ENCODE measurements at regions not wholly inside any gene's neighbourhood (a gene's known extent, or its start where the extent isn't known, plus 50 kb on each side); places are given as distances from the start of the nearest gene placed in this dataset.

- Histone ChIP-seq H3K27ac (no peak overlapping the region), H3K4me3 (no peak overlapping the region), H3K27me3 (no peaks in the 10 kb centered on the region), H3K9me3 (no peaks in the 10 kb centered on the region), H3K4me1 (no peaks in the 10 kb centered on the region), H3K36me3 (no peaks in the 10 kb centered on the region)
- TF ChIP-seq CTCF (IDR thresholded peaks at IDR 0.05) = no peak
- TF ChIP-seq POLR2A (IDR thresholded peaks at IDR 0.05) = no peak
- DNase-seq = no peak
- intact Hi-C loops (cut with DNase I; ENCODE audit: low total_unique reads) = no loop called here
These were observed 185.1 kb downstream of the INHBA start for GRCh38 chr7:41517771-41518170.

- H3K27me3 ChIP-seq = no peaks in the 10 kb centered on the region
- no peak overlapping the region for H3K4me3 ChIP-seq
- no peaks in the 10 kb centered on the region for H3K4me1 ChIP-seq
- H3K36me3 ChIP-seq = no peaks in the 10 kb centered on the region
- no peak for TF ChIP-seq POLR2A (IDR thresholded peaks at IDR 0.05)
- no peak for TF ChIP-seq CTCF (IDR thresholded peaks at IDR 0.05)
- no peak overlapping the region for H3K27ac ChIP-seq
- intact Hi-C loops (cut with DNase I; ENCODE audit: low total_unique reads) = no loop called here
- DNase-seq = no peak
- H3K9me3 ChIP-seq = no peaks in the 10 kb centered on the region
These were observed 194.1 kb downstream of the INHBA start for GRCh38 chr7:41508755-41509154.

- Histone ChIP-seq H3K36me3 (no peaks in the 10 kb centered on the region), H3K27ac (no peak overlapping the region), H3K4me1 (no peaks in the 10 kb centered on the region), H3K9me3 (no peaks in the 10 kb centered on the region), H3K27me3 (no peaks in the 10 kb centered on the region), H3K4me3 (no peak overlapping the region)
- intact Hi-C loops (cut with DNase I; ENCODE audit: low total_unique reads) = no loop called here
- TF ChIP-seq CTCF (IDR thresholded peaks at IDR 0.05) (no peak), POLR2A (IDR thresholded peaks at IDR 0.05) (no peak)
- no peak for DNase-seq
These were observed 195.1 kb downstream of the INHBA start for GRCh38 chr7:41507686-41508268.

DNA sequence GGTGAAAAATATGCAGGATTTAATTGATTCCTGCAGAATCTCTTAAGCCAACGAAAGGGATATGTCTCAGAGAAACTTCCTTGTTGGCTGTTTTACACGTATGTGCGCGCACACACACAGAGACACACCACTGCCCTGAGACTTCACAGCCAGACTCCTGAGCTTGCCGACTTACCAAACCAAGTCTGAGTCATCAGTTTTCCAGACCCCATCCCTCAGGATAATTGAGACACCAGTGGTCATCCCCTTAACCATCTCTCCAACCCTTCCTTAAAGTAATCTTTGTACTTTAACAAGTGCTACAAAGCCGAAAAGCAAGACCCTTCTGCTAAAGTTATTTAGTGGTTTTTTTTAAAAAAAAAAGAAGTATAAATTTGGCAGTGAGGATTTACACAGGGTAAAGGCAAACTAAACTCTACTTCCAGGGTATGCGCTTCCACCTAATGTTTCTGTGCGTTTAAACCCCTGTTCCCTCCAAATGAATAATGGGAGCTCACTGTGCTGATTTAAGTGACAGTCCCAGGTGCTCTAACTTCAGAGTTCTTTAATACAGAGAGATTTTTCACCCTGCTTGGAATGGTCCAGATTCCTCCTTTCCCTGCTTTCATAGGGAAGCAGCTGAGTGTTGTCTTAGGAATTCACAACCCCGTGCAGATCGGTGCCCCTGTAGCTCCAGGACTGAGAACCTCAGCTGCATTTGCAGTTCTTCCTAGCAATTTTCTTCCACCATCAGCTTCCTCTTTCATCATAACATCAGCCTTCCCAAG is 198.5 kb downstream of the INHBA start:
- intact Hi-C loops (cut with DNase I; ENCODE audit: low total_unique reads) = no loop called here
- Histone ChIP-seq H3K27me3 (no peaks in the 10 kb centered on the region), H3K9me3 (no peaks in the 10 kb centered on the region), H3K27ac (no peak overlapping the region), H3K4me3 (no peak overlapping the region), H3K36me3 (no peaks in the 10 kb centered on the region), H3K4me1 (no peaks in the 10 kb centered on the region)
- no peak for DNase-seq
- TF ChIP-seq CTCF (IDR thresholded peaks at IDR 0.05) (no peak), POLR2A (IDR thresholded peaks at IDR 0.05) (no peak)

GRCh38 chr7:41503438-41503837 is 199.5 kb downstream of the INHBA start:
- no peak overlapping the region for H3K4me3 ChIP-seq
- no peak for DNase-seq
- intact Hi-C loops (cut with DNase I; ENCODE audit: low total_unique reads) = no loop called here
- no peak overlapping the region for H3K27ac ChIP-seq
- H3K36me3 ChIP-seq = no peaks in the 10 kb centered on the region
- H3K9me3 ChIP-seq = no peaks in the 10 kb centered on the region
- no peak for TF ChIP-seq CTCF (IDR thresholded peaks at IDR 0.05)
- no peak for TF ChIP-seq POLR2A (IDR thresholded peaks at IDR 0.05)
- H3K4me1 ChIP-seq = no peaks in the 10 kb centered on the region
- H3K27me3 ChIP-seq = no peaks in the 10 kb centered on the region
